ENCODE measurements at regions not wholly inside any gene's neighbourhood (a gene's known extent, or its start where the extent isn't known, plus 50 kb on each side); places are given as distances from the start of the nearest gene placed in this dataset.

DNA sequence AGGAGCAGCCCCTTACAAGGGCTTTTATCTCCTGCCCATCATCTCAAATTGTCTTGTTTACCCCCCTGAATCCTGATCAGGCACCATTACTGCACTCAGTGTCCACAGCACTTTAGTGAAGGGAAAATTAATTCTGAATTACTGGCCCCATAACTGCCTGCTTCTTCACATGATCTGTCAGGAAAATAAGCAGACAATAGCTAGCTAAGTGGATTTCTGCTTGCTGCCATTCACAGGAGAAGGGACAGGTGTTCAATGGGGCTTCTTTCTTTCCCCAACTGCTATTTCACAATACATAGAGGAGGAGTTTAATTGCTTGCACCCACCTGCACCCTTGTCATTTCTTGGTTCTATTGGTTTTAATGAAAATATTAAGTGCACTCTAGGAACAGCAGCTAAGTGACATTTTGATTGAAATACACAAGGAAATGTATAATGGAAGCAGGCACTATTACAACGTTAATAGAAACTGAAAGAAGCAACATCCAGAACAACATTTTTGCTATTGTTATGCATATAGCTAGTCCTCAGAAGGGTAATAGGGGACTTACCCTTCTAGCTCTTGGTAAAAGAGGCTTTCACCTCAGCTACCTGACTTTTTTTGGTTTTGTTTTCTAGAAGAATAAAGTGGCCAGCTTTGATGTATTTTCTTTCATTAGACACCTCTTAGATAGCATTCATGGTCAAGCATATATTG, 599.3 kb upstream of the TLE4 start:
- H3K27me3 ChIP-seq: no peaks in the 10 kb centered on the region
- no peak overlapping the region for H3K27ac ChIP-seq
- TF ChIP-seq, protein P1, sequence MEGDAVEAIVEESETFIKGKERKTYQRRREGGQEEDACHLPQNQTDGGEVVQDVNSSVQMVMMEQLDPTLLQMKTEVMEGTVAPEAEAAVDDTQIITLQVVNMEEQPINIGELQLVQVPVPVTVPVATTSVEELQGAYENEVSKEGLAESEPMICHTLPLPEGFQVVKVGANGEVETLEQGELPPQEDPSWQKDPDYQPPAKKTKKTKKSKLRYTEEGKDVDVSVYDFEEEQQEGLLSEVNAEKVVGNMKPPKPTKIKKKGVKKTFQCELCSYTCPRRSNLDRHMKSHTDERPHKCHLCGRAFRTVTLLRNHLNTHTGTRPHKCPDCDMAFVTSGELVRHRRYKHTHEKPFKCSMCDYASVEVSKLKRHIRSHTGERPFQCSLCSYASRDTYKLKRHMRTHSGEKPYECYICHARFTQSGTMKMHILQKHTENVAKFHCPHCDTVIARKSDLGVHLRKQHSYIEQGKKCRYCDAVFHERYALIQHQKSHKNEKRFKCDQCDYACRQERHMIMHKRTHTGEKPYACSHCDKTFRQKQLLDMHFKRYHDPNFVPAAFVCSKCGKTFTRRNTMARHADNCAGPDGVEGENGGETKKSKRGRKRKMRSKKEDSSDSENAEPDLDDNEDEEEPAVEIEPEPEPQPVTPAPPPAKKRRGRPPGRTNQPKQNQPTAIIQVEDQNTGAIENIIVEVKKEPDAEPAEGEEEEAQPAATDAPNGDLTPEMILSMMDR (IDR thresholded peaks at IDR 0.05): no peak
- no peak overlapping the region for H3K4me3 ChIP-seq
- intact Hi-C loops (cut with DNase I): no loop called here
- H3K36me3 ChIP-seq: no peaks in the 10 kb centered on the region
- H3K4me1 ChIP-seq: no peaks in the 10 kb centered on the region
- ATAC-seq (no peak), DNase-seq (no peak)
- H3K9me3 ChIP-seq: no peaks in the 10 kb centered on the region

DNA sequence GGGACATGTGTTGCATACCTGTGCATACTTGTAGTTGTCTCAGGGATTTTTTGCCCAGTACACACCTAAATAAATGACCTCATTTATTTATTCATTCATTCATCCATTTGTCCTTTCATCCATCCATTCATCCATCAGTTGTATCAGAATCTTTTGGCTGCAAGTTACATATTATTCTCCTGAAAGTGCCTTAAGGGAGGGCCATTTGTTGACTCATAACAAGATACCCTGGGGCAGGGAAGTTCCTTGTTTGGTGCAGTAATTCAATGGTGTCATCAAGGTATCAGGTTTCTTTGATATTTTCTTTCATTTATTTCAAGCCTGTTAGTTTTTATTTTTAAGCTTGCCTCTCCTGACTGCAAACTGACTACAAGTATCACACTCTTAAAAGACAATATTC, 597.9 kb upstream of the TLE4 start:
- Histone ChIP-seq H3K4me1 (no peaks in the 10 kb centered on the region), H3K9me3 (no peaks in the 10 kb centered on the region), H3K27me3 (no peaks in the 10 kb centered on the region), H3K4me3 (no peak overlapping the region), H3K27ac (no peak overlapping the region), H3K36me3 (no peaks in the 10 kb centered on the region)
- TF ChIP-seq, protein P1 (IDR thresholded peaks at IDR 0.05): no peak
- intact Hi-C loops (cut with DNase I): no loop called here
- no peak for DNase-seq
- ATAC-seq: no peak

DNA sequence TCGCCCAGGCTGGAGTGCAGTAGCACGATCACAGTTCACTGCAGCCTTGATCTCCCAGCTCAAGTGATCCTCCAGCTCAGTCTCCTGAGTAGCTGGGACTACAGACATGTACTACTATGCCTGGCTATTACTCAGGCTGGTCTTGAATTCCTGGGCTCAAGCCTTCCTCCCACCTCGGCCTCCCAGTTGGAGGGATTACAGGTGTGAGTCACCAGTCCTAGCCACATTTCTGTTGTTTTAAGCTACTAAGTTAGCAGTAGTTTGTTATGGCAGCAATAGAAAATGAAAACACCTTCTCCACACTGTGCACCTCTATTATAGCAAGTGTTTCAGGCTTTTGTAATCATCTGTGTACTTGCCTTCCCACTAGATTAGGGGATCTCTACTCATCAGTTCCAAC, 588.9 kb upstream of the TLE4 start:
- Histone ChIP-seq H3K9me3 (no peaks in the 10 kb centered on the region), H3K4me3 (no peak overlapping the region), H3K36me3 (no peaks in the 10 kb centered on the region), H3K27me3 (no peaks in the 10 kb centered on the region), H3K4me1 (no peaks in the 10 kb centered on the region), H3K27ac (no peak overlapping the region)
- no peak for ATAC-seq
- intact Hi-C loops (cut with DNase I): no loop called here
- TF ChIP-seq, protein P1 (IDR thresholded peaks at IDR 0.05): no peak
- DNase-seq: no peak

DNA sequence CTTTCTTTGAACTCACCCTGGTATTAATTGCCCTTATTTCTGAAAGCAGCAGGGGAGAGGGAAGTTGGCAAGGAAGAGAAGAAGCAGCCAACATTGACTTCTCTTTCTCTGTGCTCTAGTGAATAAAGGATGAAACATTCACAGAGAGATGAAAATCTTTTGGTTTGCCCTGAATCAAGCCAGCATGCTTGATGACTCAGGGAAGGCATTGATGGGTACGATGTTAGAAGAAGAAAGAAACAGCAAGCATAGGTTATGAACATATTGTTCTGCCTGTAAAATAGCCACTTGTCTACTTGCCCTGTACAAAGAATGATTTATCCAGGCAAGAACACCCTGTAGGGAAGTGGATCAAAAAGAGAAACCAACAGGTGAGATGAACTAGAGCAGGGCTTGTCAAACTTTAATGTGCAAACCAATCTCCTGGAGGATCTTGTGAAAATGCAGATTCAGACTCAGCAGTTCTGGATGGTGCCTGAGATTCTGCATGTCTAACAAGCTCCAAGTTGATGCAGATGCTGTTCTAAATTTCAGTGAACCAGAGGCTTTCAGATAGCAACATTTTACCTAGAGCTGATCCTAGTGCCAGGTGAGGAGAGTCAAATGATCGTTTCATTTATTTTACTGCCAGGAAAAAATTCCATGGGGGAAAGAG, 586.6 kb upstream of the TLE4 start:
- Histone ChIP-seq H3K27ac (no peak overlapping the region), H3K36me3 (no peaks in the 10 kb centered on the region), H3K27me3 (no peaks in the 10 kb centered on the region), H3K4me1 (no peaks in the 10 kb centered on the region), H3K4me3 (no peak overlapping the region), H3K9me3 (no peaks in the 10 kb centered on the region)
- ATAC-seq (no peak), DNase-seq (no peak)
- intact Hi-C loops (cut with DNase I): no loop called here
- TF ChIP-seq, protein P1 (IDR thresholded peaks at IDR 0.05): no peak

DNA sequence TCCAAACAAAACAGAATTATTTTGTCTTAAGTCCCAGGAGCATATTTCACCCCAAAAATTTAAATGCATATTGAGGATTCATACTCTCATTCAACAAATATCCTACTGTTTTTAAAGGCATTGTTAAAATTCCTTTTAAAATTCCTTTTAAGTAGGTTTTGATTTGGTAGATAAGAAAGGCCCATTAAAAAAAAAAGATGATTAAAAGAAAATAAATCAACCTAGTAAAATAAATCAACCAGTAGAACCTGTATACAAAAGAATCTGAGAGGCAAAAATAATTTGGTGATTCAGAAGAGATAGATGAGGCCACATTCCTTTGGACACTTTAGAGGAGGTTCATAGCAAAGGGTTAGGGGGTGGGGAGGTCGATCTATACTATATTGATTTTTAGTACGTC, 585.3 kb upstream of the TLE4 start:
- Histone ChIP-seq H3K27ac (no peak overlapping the region), H3K4me3 (no peak overlapping the region), H3K4me1 (no peaks in the 10 kb centered on the region), H3K9me3 (no peaks in the 10 kb centered on the region), H3K27me3 (no peaks in the 10 kb centered on the region), H3K36me3 (no peaks in the 10 kb centered on the region)
- DNase-seq: no peak
- intact Hi-C loops (cut with DNase I): no loop called here
- TF ChIP-seq, protein P1 (IDR thresholded peaks at IDR 0.05): no peak
- ATAC-seq: no peak

Measured in upper lobe of right lung (tissue), 1 donor.